SK-MEL-5 (cell line): ENCODE measurements at regions not wholly inside any gene's neighbourhood (a gene's known extent, or its start where the extent isn't known, plus 50 kb on each side); places are given as distances from the start of the nearest gene placed in this dataset.

Source experiments
- small RNA-seq, 2 experiments: library from RNA; depleted of rRNA; stranded (forward); fragments of <200 nt; gene quantifications; one replicate each; pipeline ENCODE3, GENCODE V24; 2014

Small RNA genes in the stretch of these regions (small RNA-seq; reads per million reads assigned to genes)
- gene RPL37P3: 0 reads per million in 2 experiments
